Glutamatergic neuron (in vitro differentiated cells): ENCODE measurements at regions not wholly inside any gene's neighbourhood (a gene's known extent, or its start where the extent isn't known, plus 50 kb on each side); places are given as distances from the start of the nearest gene placed in this dataset.
"Not testable (repeated sequence)": the region's sequence is repeated elsewhere in the genome, so short reads cannot be mapped to it uniquely, and the experiment has no call there.

ENCODE experiments used
- DNase-seq: peaks from one replicate; pipeline ENCODE4 v3.0.0; 2022
- H3K27ac Mint-ChIP-seq: one replicate; pipeline ENCODE4 v1.8.0; 2020; ENCODE audit warnings: mild to moderate bottlenecking, mixed read lengths, inconsistent platforms; ENCODE audit not compliant: unreplicated experiment
- H3K27me3 Mint-ChIP-seq: one replicate; pipeline ENCODE4 v1.8.0; 2020; ENCODE audit warnings: mild to moderate bottlenecking, moderate library complexity, mixed read lengths, inconsistent platforms; ENCODE audit not compliant: unreplicated experiment
- H3K36me3 Mint-ChIP-seq: one replicate; pipeline ENCODE4 v1.8.0; 2020; ENCODE audit warnings: mild to moderate bottlenecking, mixed read lengths, inconsistent platforms; ENCODE audit not compliant: unreplicated experiment
- H3K4me1 Mint-ChIP-seq: one replicate; pipeline ENCODE4 v1.8.0; 2020; ENCODE audit warnings: mild to moderate bottlenecking, low read depth, mixed read lengths, inconsistent platforms; ENCODE audit not compliant: unreplicated experiment
- H3K4me3 Mint-ChIP-seq: one replicate; pipeline ENCODE4 v1.8.0; 2020; ENCODE audit warnings: mild to moderate bottlenecking, mixed read lengths, inconsistent platforms; ENCODE audit not compliant: unreplicated experiment
- H3K9me3 Mint-ChIP-seq: one replicate; pipeline ENCODE4 v1.8.0; 2020; ENCODE audit warnings: mild to moderate bottlenecking, moderate library complexity, mixed read lengths, inconsistent platforms; ENCODE audit not compliant: unreplicated experiment
- TF ChIP-seq, protein P1 (sequence below): fragments of 200-600 bp; sonication (generic); IDR thresholded peaks from one replicate; pipeline ENCODE4 v1.5.0; 2021; ENCODE audit not compliant: partially characterized antibody, unreplicated experiment

DNA sequence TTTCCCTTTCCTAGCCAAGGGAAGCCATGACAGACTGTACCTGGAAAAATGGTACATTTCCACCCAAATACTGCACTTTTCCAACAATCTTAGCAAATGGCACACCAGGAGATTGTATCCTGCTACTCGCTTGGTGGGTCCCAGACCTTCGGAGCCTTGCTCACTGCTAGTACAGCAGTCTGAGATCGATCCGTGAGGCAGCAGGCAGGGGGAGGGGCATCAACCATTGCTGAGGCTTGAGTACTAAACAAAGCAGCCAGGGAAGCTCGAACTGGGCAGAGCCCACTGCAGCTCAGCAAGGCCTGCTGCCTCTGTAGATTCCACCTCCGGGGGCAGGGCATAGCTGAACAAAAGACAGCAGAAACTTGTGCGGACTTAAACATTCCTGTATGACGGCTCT lies 218.8 kb downstream of the LRIG3 start:
- Mint-ChIP-seq H3K27me3 (no peaks in the 10 kb centered on the region), H3K36me3 (no peaks in the 10 kb centered on the region), H3K4me3 (no peak overlapping the region), H3K4me1 (no peaks in the 10 kb centered on the region), H3K9me3 (no peaks in the 10 kb centered on the region), H3K27ac (no peak overlapping the region)
- DNase-seq: no peak
- TF ChIP-seq, protein P1, sequence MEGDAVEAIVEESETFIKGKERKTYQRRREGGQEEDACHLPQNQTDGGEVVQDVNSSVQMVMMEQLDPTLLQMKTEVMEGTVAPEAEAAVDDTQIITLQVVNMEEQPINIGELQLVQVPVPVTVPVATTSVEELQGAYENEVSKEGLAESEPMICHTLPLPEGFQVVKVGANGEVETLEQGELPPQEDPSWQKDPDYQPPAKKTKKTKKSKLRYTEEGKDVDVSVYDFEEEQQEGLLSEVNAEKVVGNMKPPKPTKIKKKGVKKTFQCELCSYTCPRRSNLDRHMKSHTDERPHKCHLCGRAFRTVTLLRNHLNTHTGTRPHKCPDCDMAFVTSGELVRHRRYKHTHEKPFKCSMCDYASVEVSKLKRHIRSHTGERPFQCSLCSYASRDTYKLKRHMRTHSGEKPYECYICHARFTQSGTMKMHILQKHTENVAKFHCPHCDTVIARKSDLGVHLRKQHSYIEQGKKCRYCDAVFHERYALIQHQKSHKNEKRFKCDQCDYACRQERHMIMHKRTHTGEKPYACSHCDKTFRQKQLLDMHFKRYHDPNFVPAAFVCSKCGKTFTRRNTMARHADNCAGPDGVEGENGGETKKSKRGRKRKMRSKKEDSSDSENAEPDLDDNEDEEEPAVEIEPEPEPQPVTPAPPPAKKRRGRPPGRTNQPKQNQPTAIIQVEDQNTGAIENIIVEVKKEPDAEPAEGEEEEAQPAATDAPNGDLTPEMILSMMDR: no peak

DNA sequence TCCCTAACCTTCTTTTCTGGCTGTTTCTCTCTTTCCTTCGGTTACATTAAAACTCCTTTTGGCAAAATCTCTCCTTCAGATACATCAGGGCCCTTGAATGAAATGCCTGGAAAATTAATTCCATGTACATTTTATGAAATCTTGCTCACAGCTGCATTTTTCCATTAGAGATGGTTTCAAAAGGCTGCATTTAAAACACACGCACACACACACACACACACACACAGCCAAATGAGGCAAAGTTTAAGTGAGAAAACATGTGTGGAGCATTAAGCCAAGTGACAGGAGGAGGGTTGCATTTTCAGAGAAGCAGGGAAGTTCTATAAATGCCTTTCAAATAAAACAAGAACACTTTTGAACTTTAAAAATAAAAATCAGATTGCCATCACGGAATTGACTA lies 216.4 kb downstream of the LRIG3 start:
- no peak overlapping the region for H3K27ac Mint-ChIP-seq
- peaks cover 5% of the 10 kb centered on the region for H3K27me3 Mint-ChIP-seq
- no peak for DNase-seq
- TF ChIP-seq, protein P1: no peak
- no peaks in the 10 kb centered on the region for H3K4me1 Mint-ChIP-seq
- H3K36me3 Mint-ChIP-seq: no peaks in the 10 kb centered on the region
- H3K9me3 Mint-ChIP-seq: peaks cover 2% of the 10 kb centered on the region
- H3K4me3 Mint-ChIP-seq: no peak overlapping the region

DNA sequence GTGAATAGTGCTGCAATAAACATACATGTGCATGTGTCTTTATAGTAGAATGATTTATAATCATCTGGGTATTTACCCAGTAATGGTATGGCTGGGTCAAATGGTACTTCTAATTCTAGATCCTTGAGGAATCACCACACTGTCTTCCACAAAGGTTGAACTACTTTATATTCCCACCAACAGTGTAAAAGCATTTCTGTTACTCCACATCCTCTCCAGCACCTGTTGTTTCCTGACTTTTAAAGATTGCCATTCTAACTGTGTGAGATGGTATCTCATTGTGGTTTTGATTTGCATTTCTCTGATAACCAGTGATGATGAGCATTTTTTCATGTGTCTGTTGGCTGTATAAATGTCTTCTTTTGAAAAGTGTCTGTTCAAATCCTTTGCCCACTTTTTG lies 215.5 kb downstream of the LRIG3 start:
- H3K27me3 Mint-ChIP-seq, H3K9me3 Mint-ChIP-seq, H3K4me1 Mint-ChIP-seq: not testable (repeated sequence)

DNA sequence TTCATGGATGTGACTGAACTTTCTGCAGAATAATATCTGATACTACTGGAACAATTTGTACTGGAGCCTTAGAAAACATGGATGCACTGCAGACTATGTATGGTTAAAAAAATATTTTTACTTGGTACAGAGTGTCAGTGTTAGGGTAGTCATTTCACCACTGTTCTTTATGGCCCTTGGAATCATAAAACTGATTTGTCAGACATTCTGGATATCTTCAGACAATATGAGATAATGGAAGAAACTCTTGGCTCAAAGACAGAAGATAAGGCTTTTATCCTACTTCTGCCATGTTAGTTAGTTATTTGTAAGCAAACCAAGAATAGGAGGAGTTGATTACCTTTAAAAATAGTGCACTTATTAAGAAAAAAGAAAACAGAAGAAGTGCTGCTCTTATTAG lies 209.4 kb downstream of the LRIG3 start:
- no peak overlapping the region for H3K4me3 Mint-ChIP-seq
- TF ChIP-seq, protein P1: no peak
- no peak overlapping the region for H3K27ac Mint-ChIP-seq
- peaks cover 6% of the 10 kb centered on the region for H3K9me3 Mint-ChIP-seq
- no peaks in the 10 kb centered on the region for H3K4me1 Mint-ChIP-seq
- no peaks in the 10 kb centered on the region for H3K36me3 Mint-ChIP-seq
- no peak for DNase-seq
- peaks cover 5% of the 10 kb centered on the region for H3K27me3 Mint-ChIP-seq

More for the DNA sequence above, 215.5 kb downstream of the LRIG3 start:
- not testable (repeated sequence) for DNase-seq, H3K27ac Mint-ChIP-seq, H3K4me3 Mint-ChIP-seq, H3K36me3 Mint-ChIP-seq

GRCh38 chr12:58711974-58712373 lies 208.3 kb downstream of the LRIG3 start:
- Mint-ChIP-seq H3K27me3 (peaks cover 5% of the 10 kb centered on the region), H3K9me3 (peaks cover 6% of the 10 kb centered on the region), H3K4me3 (no peak overlapping the region), H3K27ac (no peak overlapping the region), H3K4me1 (no peaks in the 10 kb centered on the region), H3K36me3 (no peaks in the 10 kb centered on the region)
- no peak for DNase-seq
- TF ChIP-seq, protein P1: no peak

DNA sequence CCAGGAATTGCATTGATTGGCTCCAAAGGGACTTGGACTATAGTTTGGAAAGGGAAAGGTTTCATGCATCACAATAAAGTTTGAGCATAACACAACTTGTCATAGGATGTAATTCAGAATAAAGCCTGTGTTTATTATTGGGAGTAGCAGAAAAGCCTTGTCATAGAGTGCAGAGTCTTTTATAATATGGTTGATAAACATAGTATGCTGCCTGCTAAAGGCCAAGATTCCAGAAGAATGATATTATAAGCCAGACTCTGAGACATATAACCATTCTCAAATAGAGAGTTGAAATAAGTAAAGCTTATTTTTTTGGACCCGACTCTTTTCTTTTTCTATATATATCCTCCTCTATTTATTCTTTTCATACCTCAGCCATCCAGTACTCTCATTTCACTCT lies 207.3 kb downstream of the LRIG3 start:
- TF ChIP-seq, protein P1: no peak
- Mint-ChIP-seq H3K9me3 (peaks cover 6% of the 10 kb centered on the region), H3K4me3 (no peak overlapping the region), H3K27ac (no peak overlapping the region), H3K27me3 (no peaks in the 10 kb centered on the region), H3K4me1 (no peaks in the 10 kb centered on the region), H3K36me3 (no peaks in the 10 kb centered on the region)
- no peak for DNase-seq
